NCI-H510A (cell line): ENCODE measurements at regions not wholly inside any gene's neighbourhood (a gene's known extent, or its start where the extent isn't known, plus 50 kb on each side); places are given as distances from the start of the nearest gene placed in this dataset.

Experiments
- DNase-seq: peaks from one replicate; lab custom pipeline; 2025; lab: John Stamatoyannopoulos, UW

DNA sequence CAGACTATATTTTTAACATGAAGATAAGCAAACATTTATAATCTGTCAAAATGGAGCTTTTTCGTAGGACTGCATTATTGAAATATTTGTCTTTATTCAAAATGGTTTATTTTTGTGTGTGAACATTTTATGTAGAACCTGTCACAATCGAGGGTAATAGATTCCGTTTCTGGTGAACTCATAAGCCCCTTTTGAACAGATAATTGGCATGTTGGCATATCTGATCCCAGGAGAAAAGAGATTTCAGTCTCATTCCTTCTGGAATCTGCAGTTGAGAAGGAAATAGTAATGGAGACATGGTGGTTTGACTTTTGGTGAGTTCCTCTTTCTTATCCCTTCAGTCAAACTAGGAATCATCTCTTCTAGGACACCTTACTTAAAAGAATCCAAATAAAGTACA, 427.9 kb upstream of the B3GALT2 start:
- DNase-seq: no peak

DNA sequence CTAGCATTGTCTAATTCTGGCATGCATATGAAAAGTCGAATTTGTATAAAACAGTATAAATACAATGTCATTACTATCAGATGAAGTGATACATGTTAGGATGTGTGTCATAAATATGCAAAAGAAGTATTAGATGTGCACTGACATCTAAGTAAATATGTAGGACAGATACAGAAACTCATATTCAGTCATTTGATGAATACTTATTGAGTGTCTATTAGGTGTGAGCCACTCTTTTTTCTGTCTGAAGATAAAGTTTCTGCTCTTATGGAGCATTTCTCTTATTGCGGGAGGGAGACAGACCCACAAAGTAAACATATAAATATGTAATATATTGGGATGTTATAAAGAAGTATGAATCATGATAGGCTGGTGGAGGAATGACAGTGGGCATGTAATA, 426.6 kb upstream of the B3GALT2 start:
- DNase-seq: no peak

DNA sequence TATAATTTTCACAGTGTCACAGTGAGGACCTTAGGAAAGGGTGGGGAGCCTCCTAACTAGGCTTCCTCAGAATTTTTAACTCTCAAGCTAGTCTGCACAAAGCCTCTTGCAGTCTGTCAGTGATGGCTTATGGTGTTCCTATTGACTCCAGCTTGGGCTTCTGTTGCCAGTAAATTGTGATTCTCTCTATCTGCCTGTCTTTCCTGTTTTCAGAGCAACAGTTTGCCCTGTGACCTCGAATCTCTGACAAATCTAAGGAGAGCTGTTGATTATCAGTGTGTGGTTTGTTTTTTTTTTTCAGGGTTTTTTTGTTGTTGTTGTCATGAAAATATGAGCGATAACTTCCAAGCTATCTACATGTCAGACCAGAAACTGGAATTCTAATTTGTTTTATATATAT, 423.2 kb upstream of the B3GALT2 start:
- DNase-seq: no peak

DNA sequence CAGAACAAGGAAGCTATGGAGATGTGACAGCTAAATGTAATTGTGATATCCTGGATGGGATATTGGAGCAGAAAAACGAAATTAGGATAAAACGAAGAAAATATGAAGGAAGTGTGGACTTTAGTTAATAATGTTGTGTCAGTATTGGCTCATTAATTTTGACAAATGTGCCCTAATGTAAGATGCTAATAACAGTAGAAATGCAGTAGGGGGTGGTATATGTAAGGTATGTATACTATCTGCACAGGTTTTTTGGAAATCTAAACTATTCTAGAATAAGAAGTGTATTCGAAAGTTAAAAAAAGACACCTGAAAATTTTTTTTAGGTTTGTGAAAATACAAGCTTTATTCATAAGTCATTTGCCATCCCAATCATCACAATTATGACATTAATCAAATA, 421.4 kb upstream of the B3GALT2 start:
- no peak for DNase-seq

DNA sequence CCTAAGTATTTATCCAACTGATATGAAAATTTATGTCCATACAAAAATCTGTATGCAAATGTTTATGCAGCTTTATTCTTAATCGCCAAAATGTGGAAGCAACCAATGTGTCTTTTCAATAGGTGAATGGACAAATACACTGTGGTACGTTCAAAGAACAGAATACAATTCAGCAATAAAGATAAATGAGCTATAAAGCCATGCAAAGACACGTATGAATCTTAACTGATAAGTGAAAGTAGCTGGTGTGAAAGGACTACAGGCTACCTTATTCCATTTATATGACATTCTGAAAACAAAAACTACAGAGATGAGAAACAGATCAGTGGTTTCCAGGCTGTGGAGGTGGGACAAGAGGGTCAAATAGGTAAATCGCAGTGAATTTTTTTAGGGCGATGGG, 419.6 kb upstream of the B3GALT2 start:
- no peak for DNase-seq

DNA sequence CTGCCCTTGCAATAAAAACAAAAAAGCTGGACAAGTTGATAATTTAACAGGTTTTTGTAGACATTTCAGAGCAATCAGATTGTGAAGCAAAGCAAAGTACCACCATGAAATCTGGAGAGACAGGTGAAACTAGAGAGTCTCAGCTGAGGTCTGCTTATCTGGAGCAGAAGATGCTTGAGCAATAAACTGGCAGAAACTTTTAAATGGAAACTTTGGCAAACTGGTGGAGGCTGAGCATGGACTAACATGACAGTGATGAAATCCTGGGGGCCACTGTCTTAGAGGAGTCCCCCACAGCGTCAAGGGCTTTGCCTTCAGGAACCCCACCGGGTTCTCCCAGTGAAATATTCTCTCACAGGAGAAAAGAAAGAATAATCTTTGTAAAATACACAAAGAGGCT, 416.3 kb upstream of the B3GALT2 start:
- DNase-seq: no peak

DNA sequence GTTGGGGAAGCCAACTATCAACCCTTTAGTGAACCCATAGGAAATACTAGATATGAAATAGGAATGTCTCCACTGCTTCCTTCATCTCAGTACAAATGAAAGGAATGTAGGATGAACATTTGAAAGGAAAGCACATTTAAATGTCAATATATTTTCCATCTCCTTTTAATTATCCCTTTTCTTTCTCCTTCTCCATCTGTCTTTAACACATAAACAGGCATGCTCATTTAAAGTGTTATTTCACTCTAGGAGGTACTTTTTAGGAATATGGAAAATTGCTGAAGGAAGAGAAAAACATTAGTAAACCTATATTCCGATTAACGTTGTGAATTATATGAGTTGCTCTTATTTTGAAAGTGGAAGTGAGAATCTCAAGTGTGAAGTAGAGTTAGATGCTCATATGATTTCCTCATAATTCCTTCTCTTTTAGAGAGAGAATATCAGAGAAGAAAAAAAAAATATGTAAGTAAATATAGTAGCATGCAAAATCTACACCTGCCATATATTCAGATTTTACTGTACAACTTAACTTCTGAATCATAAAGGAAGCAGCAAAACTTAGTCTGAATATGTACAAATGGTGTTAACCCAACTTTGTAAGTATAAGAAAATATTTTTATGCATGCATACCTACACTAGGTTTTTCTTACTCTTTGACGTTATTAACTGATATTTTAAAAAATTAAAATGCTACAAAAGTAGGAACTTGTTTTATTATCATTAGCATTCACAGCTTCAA, 406.9 kb upstream of the B3GALT2 start:
- DNase-seq: no peak

DNA sequence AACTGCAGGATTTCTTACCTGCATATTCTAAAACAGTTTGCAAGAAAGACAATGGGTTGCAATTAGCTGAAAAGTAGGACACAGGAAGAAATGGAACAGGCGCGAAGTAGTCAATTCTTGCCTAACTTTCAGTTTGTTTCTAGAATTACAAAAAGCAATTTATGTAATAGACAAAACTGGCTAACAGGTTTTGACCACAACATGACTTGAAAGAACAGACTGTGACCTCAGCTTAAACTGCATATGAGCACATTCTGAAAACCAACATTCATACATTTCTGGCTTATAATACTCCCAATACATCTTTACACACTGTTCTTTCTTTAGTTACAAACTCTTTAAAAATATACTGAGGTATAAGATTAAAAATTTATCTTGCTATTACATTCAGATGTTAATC, 405.9 kb upstream of the B3GALT2 start:
- DNase-seq: no peak

DNA sequence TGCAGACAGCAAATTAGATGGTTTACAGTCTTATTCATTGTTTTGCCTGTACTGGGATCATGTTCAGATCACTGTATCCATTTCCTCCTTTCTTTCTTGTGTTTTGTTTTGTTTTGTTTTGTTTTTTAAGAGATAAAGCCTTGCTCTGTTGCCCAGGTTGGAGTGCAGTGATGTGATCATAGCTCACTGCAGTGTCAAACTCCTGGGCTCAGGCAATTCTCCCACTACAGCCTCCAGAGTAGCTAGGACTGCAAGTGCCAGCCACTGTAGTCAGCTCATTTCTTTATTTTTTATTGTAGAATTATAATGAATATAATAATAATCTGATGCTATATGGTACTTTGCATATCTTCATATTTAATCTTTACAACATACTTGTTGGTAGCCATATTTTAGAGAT, 403.7 kb upstream of the B3GALT2 start:
- no peak for DNase-seq

DNA sequence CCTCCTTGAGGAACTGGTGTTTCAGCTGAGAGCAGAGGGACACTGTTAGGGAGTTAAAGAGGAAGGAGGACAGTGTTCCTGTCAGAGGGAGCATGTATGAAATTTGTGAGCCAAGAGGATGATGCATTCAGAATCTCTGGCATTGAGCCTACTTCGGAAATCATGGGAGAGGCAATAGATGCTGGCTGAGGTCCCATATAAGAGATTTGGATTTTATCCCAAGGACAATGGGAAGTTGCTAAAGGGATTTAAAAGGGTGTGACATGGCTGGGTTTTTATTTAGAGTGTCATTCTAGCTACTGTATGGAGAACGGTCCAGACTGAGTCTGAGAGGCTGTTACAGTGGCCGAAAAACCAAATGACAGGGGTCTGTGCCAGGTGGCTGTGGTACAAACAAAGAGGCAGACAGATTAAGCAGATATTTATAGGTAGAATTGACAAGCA, 403.2 kb upstream of the B3GALT2 start:
- DNase-seq: no peak

DNA sequence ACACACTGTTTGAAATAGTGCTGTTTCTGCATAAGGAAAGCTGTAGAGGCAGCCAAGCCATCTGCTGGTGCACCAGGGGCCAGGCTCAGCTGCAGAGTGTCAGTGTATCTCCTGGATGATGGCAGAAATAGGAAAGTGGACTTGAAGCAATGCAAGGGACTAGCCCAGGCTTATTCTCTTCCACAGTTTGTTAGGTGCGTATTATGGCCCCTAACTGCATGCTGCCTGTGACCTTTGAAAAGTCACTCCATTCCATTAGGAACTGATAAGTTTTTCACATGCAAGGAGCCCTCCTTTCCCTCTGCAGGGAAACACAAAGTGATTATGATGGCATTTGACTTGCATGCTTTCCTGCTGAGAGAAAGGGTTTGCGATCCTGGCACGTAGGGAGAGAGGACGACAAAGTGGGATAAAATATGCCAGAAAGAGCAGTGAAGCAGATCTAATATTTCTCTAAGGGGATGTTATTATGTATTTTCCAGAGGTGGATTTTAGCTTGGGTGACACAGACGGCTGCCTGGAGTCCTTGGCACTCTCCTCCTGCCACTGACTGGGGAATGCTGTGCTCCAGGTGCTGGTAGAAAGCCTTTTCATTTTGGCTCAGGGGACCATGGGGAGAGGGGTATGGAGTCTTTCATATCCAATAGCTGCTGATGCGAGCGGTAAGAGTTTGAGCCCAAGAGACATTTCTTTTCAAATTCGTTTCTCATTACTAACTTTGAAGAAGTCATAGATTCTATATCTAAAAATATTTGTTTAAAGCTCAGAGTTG, 402.1 kb upstream of the B3GALT2 start:
- DNase-seq: no peak

DNA sequence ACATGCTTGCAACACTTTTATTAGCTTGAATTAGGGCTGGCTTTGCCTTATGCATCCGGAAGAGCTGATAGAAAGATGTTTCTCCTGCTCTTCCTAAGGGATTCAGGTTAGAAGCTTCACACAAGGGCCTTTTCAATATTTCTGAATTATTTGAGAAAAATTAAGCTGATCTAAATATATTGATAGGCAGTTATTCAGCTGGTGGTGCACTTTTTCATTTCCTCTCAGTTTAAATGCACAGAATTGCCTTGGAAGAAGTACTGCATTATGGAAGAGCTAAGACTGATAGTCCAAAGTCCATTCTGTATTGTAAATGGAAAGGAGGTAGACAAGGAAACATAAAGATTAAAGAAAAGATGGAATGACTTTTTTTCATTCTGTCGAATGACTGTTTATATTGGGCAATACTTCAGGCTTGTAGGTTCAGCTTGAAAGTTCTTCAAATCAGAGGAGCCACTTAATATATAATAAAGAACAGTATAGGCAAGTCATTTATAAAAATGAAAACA, 398.4 kb upstream of the B3GALT2 start:
- DNase-seq: no peak

DNA sequence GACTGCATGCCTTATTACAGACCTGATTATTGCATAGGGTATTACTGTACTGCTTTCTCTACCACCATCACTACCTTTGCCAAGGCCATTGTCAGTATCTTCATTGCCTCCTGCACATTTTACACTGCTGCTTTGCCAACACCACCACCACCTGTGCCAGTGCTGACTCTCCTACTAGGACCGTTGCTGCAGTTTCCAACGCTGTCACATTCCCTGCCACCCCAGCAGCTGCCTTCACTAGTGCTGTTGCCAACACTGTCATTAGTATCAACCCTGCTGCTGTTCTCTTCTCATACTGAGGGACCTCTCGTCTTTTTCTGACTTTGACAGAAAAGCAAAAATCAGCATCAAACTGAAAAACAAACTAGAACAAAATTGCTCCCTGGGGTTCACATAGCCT, 394.9 kb upstream of the B3GALT2 start:
- no peak for DNase-seq

DNA sequence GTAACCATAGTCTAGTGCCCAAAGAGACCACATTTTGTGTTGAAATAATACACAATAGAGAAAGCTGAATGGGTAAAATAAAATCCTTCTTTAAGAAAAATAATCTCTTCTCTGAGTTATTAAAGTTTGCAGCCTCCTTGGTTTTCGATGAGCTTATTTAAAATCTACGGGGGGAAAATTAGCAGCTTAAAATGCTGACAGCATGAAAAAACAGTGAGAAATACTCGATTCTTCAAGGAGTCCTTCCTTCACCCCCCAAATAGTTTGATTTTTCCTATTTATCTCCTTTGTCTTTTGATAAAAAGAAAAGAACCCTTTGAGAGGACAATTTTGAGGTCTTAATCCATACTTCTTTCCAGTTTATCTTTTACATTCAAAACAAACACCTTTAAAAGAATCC, 394.0 kb upstream of the B3GALT2 start:
- DNase-seq: no peak

DNA sequence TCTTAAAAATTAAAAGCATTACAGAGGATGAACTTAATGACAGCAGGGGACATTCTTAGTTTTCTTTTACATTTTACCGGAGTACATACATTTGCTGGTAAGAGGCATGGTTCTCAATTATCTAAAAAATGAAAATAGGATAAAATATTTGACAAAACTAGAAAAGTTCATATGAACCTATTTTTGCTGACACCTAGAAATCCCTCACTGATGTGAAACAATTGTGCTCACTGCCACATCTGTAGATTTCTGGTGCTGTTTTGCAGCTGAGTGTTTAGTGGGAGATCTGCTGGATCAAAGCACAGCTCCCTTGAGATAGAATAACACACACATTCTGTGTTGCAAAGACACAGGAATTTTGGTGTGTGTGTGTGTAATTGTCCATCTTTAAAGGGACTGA, 392.9 kb upstream of the B3GALT2 start:
- DNase-seq: no peak

DNA sequence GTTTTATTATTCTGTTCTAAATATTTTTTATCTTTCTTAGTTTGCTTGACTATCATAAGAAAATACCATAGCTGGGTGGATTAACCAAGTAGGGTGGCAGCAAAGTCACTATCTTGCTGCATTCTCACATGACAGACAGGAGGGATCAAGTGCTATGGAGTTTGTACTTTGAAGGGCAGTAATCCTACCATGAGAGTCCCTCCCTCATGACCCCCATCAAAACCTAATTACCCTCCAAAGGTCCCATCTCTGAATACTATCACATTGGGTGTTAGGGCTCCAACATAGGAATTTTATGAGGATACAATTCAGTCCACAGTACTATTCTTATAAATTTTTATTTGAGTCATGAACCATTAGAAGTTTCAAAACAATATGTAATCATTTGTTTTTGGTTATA, 388.5 kb upstream of the B3GALT2 start:
- no peak for DNase-seq

DNA sequence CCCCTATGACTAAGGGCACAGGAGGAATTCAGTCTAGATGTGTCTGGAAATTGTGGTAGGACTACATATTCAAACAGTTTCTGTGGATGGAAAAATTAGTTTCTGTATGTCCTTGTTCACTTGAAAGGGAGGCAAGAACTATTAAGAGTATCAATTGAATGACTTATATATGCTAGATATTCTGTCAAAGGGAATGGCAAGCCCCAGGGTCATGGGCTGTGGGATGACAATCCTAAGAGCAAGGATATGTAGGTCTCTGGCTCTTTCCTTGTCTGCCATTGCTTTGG, 383.5 kb upstream of the B3GALT2 start:
- DNase-seq: no peak

DNA sequence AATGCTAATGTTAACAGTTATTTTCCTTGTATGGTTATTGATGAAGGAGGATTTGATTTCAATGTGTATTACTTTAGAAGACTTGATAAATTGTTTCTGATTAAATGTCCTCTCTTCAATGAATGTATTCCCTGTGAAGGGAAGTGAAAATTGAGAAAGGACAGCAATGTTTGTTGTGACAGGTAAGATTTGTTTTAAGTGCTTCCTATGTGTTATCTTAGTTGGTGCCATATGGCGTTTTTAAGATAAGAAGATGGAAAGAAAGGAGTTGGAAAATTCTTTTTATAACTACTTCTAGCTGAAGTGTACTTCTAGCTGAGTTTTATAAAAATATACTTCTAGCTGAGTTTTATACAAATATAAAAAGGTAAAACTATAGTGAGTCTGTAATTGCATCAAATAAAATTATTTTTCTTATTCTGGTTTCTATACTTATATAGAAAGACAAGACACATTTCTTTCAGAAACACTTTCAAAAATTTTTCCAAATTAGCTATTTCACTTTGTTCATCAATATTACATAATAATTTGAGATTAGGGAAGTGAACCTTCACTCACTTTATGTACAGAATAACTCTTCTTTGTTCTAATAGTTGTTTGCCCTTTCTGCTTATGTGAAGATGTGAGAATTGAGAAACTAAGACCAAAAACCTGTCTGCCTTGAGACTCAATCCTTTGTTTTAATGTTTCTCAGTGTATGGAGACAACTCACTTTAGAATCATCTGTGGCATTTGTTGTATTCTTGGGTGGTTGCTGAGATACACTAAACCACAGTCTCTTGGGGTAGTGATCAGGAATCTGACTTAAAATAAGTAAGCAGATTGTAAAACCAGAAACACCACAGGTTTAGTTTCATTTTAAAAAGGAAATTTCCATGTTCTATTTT, 382.9 kb upstream of the B3GALT2 start:
- no peak for DNase-seq

DNA sequence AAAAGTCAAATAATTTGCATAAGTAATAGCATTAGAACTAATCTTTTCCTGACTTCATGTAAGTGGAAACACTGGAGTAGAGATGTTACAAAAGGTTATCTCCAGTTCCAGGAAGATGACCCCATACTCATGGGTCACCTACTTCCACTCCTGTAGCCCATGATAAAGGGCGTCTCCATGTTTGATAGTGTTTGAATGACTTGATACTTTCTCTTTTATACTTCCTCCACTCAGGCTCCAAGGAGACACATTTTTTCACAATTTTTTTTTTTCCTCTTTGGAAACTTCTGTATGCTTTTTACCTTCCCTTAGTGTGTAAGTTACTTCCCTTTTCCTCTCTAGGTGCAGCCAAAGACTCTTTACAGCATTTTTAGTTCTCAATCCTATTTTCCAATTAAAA, 382.1 kb upstream of the B3GALT2 start:
- DNase-seq: no peak

DNA sequence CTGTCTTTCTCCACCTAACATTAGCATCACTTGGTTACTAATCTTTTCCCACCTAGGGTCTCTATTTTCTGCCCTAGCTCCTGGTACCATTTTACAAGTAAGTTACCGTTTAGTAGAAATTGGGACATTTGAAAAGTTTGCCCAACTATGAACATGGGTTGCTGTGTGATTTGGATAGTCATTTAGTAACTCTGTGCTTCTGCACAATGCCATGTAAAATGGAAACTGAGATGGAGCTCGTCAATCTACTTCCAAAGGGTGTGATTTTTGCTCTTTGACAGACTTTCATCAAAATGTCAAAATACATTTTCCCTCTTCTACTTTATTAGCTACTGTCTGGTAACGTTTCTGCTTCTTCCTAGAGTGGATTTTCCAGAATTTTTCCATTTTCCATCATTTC, 381.5 kb upstream of the B3GALT2 start:
- no peak for DNase-seq

DNA sequence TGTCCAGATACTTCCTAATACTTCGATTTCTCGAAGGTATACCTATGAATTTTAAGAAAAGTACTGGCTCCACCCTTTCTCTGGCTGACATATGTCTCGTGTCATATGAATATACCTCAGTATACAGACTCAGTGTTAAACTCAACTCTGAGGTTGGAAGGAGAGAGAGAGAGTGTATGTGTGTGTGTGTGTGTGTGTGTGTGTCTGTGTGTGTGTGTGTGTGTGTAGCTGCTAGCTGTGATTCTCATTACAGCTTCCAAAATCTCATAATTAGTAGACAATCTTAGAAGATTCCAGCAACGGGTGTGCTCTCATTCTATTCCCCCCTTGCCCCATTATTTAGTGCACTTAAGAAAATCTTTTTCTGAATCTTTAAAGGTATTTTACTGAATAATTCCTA, 380.3 kb upstream of the B3GALT2 start:
- DNase-seq: no peak

DNA sequence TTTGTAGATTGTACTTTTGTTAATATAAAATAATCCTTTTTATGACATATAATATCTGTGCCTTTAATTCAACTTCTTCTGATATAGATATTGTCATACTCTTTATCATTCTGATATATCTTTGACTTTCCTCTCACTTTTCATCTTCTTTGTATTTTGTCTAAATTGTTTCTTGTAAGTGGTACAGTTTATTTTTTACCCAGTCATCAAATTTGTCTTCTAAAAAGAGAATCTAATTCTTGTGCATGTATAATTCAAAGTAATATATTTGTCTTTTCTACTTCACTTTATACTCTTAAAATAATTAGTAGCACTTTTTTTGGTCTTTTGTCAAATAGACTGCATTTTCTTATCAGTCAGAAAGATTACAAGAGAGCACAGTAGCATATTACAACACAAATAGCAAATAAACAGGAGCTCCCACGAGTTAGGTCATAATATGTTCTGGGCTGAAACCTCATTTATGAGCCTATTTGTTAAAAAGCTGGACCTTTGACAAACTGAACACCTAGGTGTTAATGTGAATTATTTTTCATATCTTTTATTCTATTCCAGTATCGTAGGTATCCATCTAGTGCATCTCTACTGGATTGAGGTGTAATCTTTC, 379.7 kb upstream of the B3GALT2 start:
- no peak for DNase-seq
